ENCODE measurements at regions not wholly inside any gene's neighbourhood (a gene's known extent, or its start where the extent isn't known, plus 50 kb on each side); places are given as distances from the start of the nearest gene placed in this dataset.

DNA sequence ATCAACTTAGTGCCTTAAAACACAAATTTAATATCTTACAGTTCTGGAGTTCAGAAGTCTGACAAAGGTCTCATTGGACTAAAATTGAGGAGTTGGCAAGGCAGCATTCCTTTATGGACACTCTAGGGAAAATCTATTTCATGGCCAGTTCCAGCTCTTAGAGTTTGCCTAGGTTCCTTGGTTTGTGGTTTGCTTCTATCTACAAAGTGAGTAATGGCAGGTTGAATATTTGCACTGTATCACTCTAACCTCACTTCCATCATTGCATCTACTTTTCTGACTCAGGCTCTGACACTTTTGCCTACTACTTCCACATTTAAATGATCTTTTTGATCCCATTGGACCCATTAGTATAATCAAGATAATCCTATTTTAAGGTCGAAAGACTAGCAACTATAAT, 64.7 kb upstream of the PCDH10 start:
- ATAC-seq (replicated peaks) (no peak), DNase-seq (no peak)
- no peaks in the 10 kb centered on the region for H3K36me3 Mint-ChIP-seq (ENCODE audit: insufficient read depth)
- H3K4me3 Mint-ChIP-seq = no peak overlapping the region
- peaks cover 4 to 5% of the 10 kb centered on the region in 2 donors for H3K9me3 Mint-ChIP-seq
- H3K27me3 Mint-ChIP-seq = no peaks in the 10 kb centered on the region
- no peaks in the 10 kb centered on the region for H3K4me1 Mint-ChIP-seq (ENCODE audit: low read depth in 2 of 2)
- no peak overlapping the region for H3K27ac Mint-ChIP-seq

DNA sequence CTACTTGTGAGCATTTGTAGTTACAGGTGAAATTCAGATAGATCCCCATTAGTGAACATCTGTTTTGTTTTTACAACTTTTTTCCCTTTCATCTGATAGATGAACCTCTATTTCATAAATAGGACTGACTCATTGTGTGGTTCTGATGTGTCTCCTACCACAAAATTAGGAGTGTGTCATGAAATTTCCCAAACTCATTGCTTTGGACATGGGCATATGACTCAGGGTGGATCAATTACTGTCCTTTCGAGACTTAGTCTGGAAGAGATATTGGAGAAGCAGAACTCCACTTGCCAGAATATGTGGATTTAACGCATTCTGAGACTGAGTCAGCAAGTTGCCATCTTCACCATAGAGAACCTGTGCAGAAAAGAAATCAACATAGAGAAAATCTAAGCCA, 53.5 kb upstream of the PCDH10 start:
- H3K4me1 Mint-ChIP-seq (ENCODE audit: low read depth in 2 of 2) = no peaks in the 10 kb centered on the region
- DNase-seq (no peak), ATAC-seq (replicated peaks) (no peak)
- H3K36me3 Mint-ChIP-seq (ENCODE audit: insufficient read depth) = no peaks in the 10 kb centered on the region
- no peak overlapping the region for H3K27ac Mint-ChIP-seq
- no peaks in the 10 kb centered on the region for H3K27me3 Mint-ChIP-seq
- no peak overlapping the region for H3K4me3 Mint-ChIP-seq
- peaks cover 7 to 9% of the 10 kb centered on the region in 2 donors for H3K9me3 Mint-ChIP-seq

DNA sequence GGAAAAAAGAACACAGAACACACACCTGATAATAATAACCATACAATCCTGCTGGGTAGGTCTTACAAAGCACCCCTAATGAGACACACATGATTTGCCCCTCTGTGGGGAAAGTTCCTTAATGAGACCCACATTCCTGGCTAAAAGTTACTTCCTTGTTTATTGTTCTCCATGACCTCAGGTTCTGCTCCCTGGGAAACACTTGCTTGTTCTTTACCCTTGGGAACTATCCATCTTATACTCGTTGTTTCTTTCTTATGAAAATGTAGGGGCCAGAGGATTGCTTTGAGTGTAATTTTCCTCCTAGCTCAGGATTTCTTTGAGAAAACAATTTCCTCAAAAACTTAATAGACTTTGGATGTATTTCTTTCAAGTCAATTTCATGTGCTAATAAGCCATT, 52.1 kb upstream of the PCDH10 start:
- ATAC-seq (replicated peaks) (no peak), DNase-seq (no peak)
- Mint-ChIP-seq H3K27me3 (no peaks in the 10 kb centered on the region), H3K4me1 (ENCODE audit: low read depth in 2 of 2) (no peaks in the 10 kb centered on the region), H3K27ac (no peak overlapping the region), H3K9me3 (peaks cover 12 to 14% of the 10 kb centered on the region in 2 donors), H3K4me3 (no peak overlapping the region), H3K36me3 (ENCODE audit: insufficient read depth) (no peaks in the 10 kb centered on the region)
